GM12865 (cell line): ENCODE measurements at regions not wholly inside any gene's neighbourhood (a gene's known extent, or its start where the extent isn't known, plus 50 kb on each side); places are given as distances from the start of the nearest gene placed in this dataset.

ENCODE experiments used
- DNase-seq: peaks from one replicate; pipeline ENCODE4 v3.0.0; 2010; ENCODE audit warnings: low read depth
- H3K4me3 ChIP-seq: 2 replicates; pipeline ENCODE4 v1.5.1; 2011; ENCODE audit warnings: mild to moderate bottlenecking, low read depth, low read length, control low read depth
- TF ChIP-seq, protein P1 (sequence below): IDR thresholded peaks from 2 replicates; pipeline ENCODE4 v1.5.1; 2011; ENCODE audit warnings: low read length, control low read depth, low read depth, inconsistent platforms; ENCODE audit not compliant: insufficient read depth; ENCODE audit errors: missing control alignments

DNA sequence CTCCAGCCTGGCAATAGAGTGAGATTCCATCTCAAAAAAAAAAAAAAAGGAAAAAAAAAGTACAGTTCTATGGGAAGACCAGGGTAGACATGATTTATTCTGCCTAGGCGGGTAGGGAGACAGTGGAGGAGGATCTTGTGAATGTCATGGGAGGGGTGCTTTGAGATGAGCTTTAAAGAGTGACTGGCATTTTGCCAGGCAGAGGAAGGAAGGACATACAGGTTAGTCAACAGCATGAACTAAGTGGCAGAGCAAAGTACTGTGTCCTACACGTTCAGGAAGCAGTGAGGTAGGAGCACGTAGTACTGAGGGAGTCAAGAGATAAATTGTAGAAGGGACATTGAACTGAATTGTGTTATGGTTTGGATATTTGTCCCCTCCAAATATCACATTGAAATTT, 451.5 kb downstream of the TOX3 start:
- TF ChIP-seq, protein P1, sequence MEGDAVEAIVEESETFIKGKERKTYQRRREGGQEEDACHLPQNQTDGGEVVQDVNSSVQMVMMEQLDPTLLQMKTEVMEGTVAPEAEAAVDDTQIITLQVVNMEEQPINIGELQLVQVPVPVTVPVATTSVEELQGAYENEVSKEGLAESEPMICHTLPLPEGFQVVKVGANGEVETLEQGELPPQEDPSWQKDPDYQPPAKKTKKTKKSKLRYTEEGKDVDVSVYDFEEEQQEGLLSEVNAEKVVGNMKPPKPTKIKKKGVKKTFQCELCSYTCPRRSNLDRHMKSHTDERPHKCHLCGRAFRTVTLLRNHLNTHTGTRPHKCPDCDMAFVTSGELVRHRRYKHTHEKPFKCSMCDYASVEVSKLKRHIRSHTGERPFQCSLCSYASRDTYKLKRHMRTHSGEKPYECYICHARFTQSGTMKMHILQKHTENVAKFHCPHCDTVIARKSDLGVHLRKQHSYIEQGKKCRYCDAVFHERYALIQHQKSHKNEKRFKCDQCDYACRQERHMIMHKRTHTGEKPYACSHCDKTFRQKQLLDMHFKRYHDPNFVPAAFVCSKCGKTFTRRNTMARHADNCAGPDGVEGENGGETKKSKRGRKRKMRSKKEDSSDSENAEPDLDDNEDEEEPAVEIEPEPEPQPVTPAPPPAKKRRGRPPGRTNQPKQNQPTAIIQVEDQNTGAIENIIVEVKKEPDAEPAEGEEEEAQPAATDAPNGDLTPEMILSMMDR = no peak
- H3K4me3 ChIP-seq = no peak overlapping the region
- no peak for DNase-seq

DNA sequence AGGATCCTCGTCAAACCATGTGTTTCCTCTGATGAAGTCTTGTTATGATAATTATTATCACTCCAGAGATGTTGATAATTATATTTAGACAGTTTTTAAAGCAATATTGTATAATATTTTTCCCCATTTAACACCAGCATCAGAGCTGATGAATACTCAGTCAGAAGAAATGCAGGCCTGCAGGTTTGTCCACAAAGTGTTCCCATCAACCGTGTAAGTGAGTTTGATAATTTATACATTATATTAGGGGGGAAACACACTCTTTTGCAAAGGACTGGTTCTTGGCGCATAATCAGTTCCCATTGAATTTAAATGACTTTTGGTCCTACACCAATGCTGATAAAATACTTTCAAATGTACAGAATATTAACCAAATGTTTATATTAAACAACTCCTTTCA, 454.8 kb downstream of the TOX3 start:
- DNase-seq = no peak
- TF ChIP-seq, protein P1 = no peak
- H3K4me3 ChIP-seq = no peak overlapping the region

DNA sequence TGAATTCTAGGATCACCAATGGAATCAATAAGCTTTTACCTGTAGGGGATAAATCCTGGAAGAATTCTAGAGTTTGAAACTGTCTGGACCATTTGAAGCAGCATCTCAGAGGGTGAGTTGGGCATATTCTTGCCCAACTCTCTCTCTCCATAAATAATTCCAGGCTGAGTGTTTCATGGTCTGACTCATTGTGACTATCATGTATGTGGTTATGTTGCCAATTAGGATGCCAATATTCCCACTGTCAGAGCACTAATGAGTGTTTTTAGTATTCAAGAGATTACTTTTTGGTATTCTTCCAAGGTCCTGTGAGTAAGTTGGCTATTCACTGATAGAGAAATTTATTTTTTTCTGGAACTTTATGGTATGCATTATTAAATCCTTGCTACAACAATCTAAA, 456.9 kb downstream of the TOX3 start:
- H3K4me3 ChIP-seq = no peak overlapping the region
- TF ChIP-seq, protein P1 = no peak
- DNase-seq = no peak

DNA sequence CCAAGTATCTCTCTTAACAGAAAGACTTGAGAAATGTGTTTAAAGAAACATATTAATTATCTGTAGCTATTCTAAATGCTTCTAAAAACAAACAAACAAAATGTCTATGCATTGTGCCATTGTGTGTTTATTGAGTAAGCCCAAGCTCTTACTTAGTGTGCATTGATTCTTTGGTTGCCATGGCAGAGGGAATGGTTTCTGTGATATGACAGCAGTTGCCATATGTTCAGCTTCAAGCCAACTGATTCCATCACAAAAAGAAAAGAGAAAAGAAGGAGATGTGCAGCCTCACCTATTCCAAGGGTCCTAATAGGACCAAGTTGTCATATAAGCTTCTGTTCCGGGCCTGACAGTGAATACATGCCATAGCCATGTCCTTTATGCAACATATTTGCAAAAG, 457.5 kb downstream of the TOX3 start:
- TF ChIP-seq, protein P1 = no peak
- DNase-seq = no peak

DNA sequence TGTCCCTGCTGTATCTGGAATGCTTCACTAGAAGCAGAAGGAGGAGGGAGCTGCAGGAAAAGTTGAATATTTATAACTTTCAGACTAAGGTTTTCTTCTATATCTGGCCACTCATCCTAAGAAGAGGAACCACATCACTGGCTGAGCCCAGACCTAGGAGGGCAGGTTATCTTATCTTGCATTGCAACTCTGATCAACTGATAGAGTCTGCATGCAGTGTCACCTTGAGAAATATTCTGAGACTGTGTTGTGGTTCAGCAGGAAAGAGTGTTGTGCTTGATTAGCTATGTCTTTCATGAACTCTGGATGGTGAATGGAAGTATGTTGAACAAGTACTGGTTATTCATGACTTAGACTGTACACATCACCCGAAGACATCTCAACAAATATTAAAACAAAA, 460.0 kb downstream of the TOX3 start:
- TF ChIP-seq, protein P1 = no peak
- no peak overlapping the region for H3K4me3 ChIP-seq
- DNase-seq = no peak

More for the DNA sequence above, 457.5 kb downstream of the TOX3 start:
- no peak overlapping the region for H3K4me3 ChIP-seq

DNA sequence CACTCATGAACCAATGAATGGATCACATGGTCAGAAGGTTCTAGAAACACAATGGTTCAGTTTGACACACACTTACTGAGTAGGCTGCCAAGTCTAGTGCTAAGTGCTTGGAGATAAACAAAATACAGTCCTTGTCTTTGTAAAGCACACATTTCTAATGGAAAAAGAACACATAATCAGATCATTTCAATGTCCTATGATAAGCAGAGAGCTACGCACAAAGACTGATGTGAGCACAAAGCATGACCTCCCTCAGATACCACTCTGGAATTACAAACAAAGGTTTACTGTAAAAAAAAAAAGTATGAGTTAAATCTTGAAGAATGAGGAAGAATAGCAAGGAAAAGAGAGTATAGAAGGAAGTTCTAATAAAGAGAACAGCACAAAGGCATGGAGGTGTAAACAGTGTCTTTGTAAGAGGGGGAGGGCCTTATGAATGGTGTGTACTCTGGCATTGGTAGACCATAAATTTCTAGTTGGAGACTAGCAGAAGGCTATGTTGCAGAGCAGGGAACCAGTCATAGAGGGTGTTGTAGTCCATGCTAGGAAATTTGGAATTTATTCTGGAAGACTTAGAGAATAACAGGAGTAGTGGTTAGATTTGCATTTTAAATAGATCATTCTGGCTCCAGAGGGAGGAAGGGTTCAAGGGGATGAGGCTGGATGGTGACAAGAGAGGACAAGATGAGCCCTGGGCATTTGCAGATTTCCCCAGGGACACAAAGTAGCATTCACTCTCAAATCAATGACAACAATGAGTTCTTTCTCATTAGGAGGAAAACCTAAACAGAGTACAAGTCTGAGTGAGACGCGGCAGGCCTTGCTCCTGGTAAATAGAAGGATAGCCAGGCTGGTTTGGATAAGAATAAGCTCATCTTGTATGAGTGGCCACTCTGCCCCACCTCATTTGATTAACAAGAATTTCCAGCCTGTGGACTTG, 468.0 kb downstream of the TOX3 start:
- no peak for DNase-seq
- TF ChIP-seq, protein P1 = no peak
- H3K4me3 ChIP-seq = no peak overlapping the region
